K562 (cell line): ENCODE measurements at regions not wholly inside any gene's neighbourhood (a gene's known extent, or its start where the extent isn't known, plus 50 kb on each side); places are given as distances from the start of the nearest gene placed in this dataset.

Experiments
- ATAC-seq: fragments of 200-7000 bp; cut with Tn5 transposase; 3 replicates; pipeline ENCODE4 v1.9.1; 2020; ENCODE audit warnings: moderate library complexity
- BruUV-seq: library from RNA; stranded (reverse); fragments of 400-500 nt; replicated peaks from 2 replicates; lab custom pipeline; 2021; lab: Mats Ljungman, UMichigan
- CTCF ChIA-PET: fragments of 300-600 bp; formaldehyde crosslinking; extraction: SDS; loops from one replicate; lab custom pipeline; 2021; ENCODE audit warnings: low intra/inter-chr PET ratio; lab: Yijun Ruan, JAX
- POLR2A ChIA-PET: fragments of 300-600, 350-650 bp; sonication (Branson Sonifier 250); formaldehyde crosslinking; extraction: SDS; loops from one replicate; lab custom pipeline; 2021; ENCODE audit warnings: antibody characterized with exemption, inconsistent platforms; lab: Yijun Ruan, JAX
- DNase-seq, 4 experiments: peaks; one replicate each; pipeline versions ENCODE4 v3.0.0 to v3.0.0-alpha.2; 2011 to 2018; ENCODE audit warnings: low spot score in 3 of 4, mixed read lengths in 3 of 4; ENCODE audit errors: extremely low read depth in 1 of 4
- FAIRE-seq: peaks from 2 replicates; lab custom pipeline; 2011; peaks lifted over from hg19 to GRCh38; lab: Jason Lieb, UNC
- H2AFZ ChIP-seq: 2 replicates; pipeline ENCODE4 v1.6.0; 2011; ENCODE audit warnings: low read depth, low read length, control low read depth, inconsistent platforms
- H3K27ac ChIP-seq: fragments of 200-600 bp; 3 replicates; pipeline ENCODE4 v1.8.0; 2011; ENCODE audit warnings: low read depth, mild to moderate bottlenecking, control low read depth, inconsistent platforms, low read length, moderate library complexity, mixed read lengths; ENCODE audit errors: extremely low read depth
- H3K27me3 ChIP-seq, 2 experiments: fragments of 300-600 bp in 1 of 2; 2 replicates in 1 of 2; 3 replicates in 1 of 2; pipeline versions ENCODE4 v1.6.0 to v1.8.0; 2011; ENCODE audit warnings: inconsistent platforms in 2 of 2, low read length in 2 of 2, mild to moderate bottlenecking in 1 of 2, mixed read lengths in 1 of 2, moderate library complexity in 1 of 2; ENCODE audit not compliant: control insufficient read depth in 2 of 2, insufficient read depth in 2 of 2
- H3K36me3 ChIP-seq: fragments of 300-600 bp; 3 replicates; pipeline ENCODE4 v1.8.0; 2011; ENCODE audit warnings: mild to moderate bottlenecking, low read length, inconsistent platforms; ENCODE audit not compliant: control insufficient read depth, insufficient read depth
- H3K4me1 ChIP-seq, 2 experiments: fragments of 200-600 bp in 1 of 2; replicated peaks in 1 of 2; 2 replicates in 1 of 2; 3 replicates in 1 of 2; pipeline versions ENCODE4 v1.5.1 to v1.8.0; 2011; ENCODE audit warnings: inconsistent platforms in 2 of 2, low read length in 2 of 2, mild to moderate bottlenecking in 1 of 2, mixed read lengths in 1 of 2, moderate library complexity in 1 of 2; ENCODE audit not compliant: control insufficient read depth in 2 of 2, insufficient read depth in 2 of 2
- H3K4me2 ChIP-seq: 2 replicates; pipeline ENCODE4 v1.6.1; 2011; ENCODE audit warnings: low read length, control low read depth, inconsistent platforms, mixed read lengths; ENCODE audit not compliant: insufficient read depth
- H3K4me3 ChIP-seq: fragments of 200-600 bp; sonication (generic), shearing (Covaris generic); 2 replicates; pipeline ENCODE4 v1.5.1; 2016; ENCODE audit warnings: control low read depth, inconsistent platforms
- H3K79me2 ChIP-seq: fragments of 200-600 bp; 3 replicates; pipeline ENCODE4 v1.8.0; 2011; ENCODE audit warnings: low read length, inconsistent platforms; ENCODE audit not compliant: control insufficient read depth, insufficient read depth
- H3K9ac ChIP-seq, 2 experiments: 2 replicates each; pipeline versions ENCODE4 v1.6.0 to v1.6.1; 2011; ENCODE audit warnings: low read depth in 2 of 2, low read length in 2 of 2, control low read depth in 1 of 2, inconsistent platforms in 1 of 2, mild to moderate bottlenecking in 1 of 2, mixed read lengths in 1 of 2; ENCODE audit not compliant: insufficient read depth in 1 of 2
- H3K9me1 ChIP-seq: one replicate; pipeline ENCODE4 v1.6.0; 2011; ENCODE audit warnings: inconsistent platforms, mild to moderate bottlenecking, low read length, moderate library complexity; ENCODE audit not compliant: control insufficient read depth, insufficient read depth
- H3K9me3 ChIP-seq: replicated peaks from 2 replicates; pipeline ENCODE4 v1.5.1; 2011; ENCODE audit warnings: low read depth, low read length, inconsistent platforms; ENCODE audit not compliant: control insufficient read depth, insufficient read depth
- H4K20me1 ChIP-seq: replicated peaks from 2 replicates; pipeline ENCODE4 v1.6.1; 2011; ENCODE audit warnings: low read length, inconsistent platforms, mixed read lengths; ENCODE audit not compliant: control insufficient read depth, insufficient read depth
- CBX3 ChIP-seq, 2 experiments: IDR thresholded peaks; 1 replicate in 1 of 2; 2 replicates in 1 of 2; pipeline ENCODE4 v1.6.1; 2012; ENCODE audit warnings: inconsistent platforms in 2 of 2, low read length in 2 of 2, borderline replicate concordance in 1 of 2, control low read depth in 1 of 2
- CGGBP1 ChIP-seq: fragments of 250-450 bp; sonication (Bioruptor Pico); IDR thresholded peaks from 2 replicates; pipeline ENCODE4 v1.9.0; 2021; ENCODE audit warnings: mild to moderate bottlenecking
- DMBX1 ChIP-seq: fragments of 250-450 bp; sonication (Bioruptor Pico); IDR thresholded peaks from 2 replicates; pipeline ENCODE4 v1.8.0; 2022; ENCODE audit warnings: inconsistent platforms, mild to moderate bottlenecking, moderate library complexity, borderline replicate concordance
- NBN ChIP-seq: fragments of 450-650 bp; IDR thresholded peaks from 2 replicates; pipeline ENCODE4 v1.6.1; 2016; ENCODE audit warnings: low read depth, mild to moderate bottlenecking
- SETDB1 ChIP-seq: IDR thresholded peaks from one replicate; pipeline ENCODE4 v1.6.1; 2012; ENCODE audit warnings: low read length, control low read depth, inconsistent platforms
- SP2 ChIP-seq: IDR thresholded peaks from 2 replicates; pipeline ENCODE4 v1.6.1; 2011; ENCODE audit warnings: mild to moderate bottlenecking, low read depth, low read length, moderate library complexity; ENCODE audit not compliant: poor library complexity, severe bottlenecking; ENCODE audit errors: extremely low read depth
- WGBS: fragments of 100-300 bp; shearing (Covaris generic); methylation state at CpG from one replicate; pipeline ENCODE4 v1.1.6; 2016; ENCODE audit warnings: low coverage, mixed read lengths; ENCODE audit not compliant: insufficient coverage; ENCODE audit errors: missing lambda C conversion rate; 5-methylcytosine and 5-hydroxymethylcytosine counted together
- in situ Hi-C: fragments of 300-500 bp; cut with MboI; formaldehyde crosslinking; loops from 4 replicates; pipeline ENCODE4 v1.15.0; 2018; ENCODE audit warnings: inconsistent platforms, mixed read lengths
- intact Hi-C: fragments of 100-400 bp; cut with micrococcal nuclease; formaldehyde crosslinking; loops from 2 replicates; pipeline ENCODE4 v1.14.2; 2022

- no peaks in the 10 kb centered on the region for H3K79me2 ChIP-seq
- no peak overlapping the region for H3K9ac ChIP-seq
- no peak for DNase-seq
- ChIA-PET CTCF (no interaction called here), POLR2A (no interaction called here)
- H3K9me1 ChIP-seq: no peaks in the 10 kb centered on the region
- H2AFZ ChIP-seq: no peak overlapping the region
- no peaks in the 10 kb centered on the region for H3K4me1 ChIP-seq
- WGBS: 0% methylated on average over 1 of the region's 1 CpG
- no peak overlapping the region for H3K4me2 ChIP-seq
- no peak overlapping the region for H3K27ac ChIP-seq
- no peak for FAIRE-seq
- no peaks in the 10 kb centered on the region for H4K20me1 ChIP-seq
- ATAC-seq: no peak
- no peaks in the 10 kb centered on the region for H3K36me3 ChIP-seq
- BruUV-seq: no TSS peak
- H3K9me3 ChIP-seq: no peaks in the 10 kb centered on the region
- H3K27me3 ChIP-seq: no peaks in the 10 kb centered on the region
- intact Hi-C loops: no loop called here
- TF ChIP-seq CBX3 (IDR thresholded peaks at IDR 0.05; ENCODE audit: borderline replicate concordance in 1 of 2, low read length in 2 of 2) (no peak), SP2 (no peak), SETDB1 (no peak), CGGBP1 (CRISPR knock-in tag) (no peak), NBN (no peak)
- in situ Hi-C loops: no loop called here
- H3K4me3 ChIP-seq: no peak overlapping the region
Observed at GRCh38 chr4:14054391-14054790, 426.9 kb upstream of the BOD1L1 start.

- H3K27ac ChIP-seq: no peak overlapping the region
- no peaks in the 10 kb centered on the region for H3K27me3 ChIP-seq
- no peaks in the 10 kb centered on the region for H3K79me2 ChIP-seq
- DNase-seq (no peak), ATAC-seq (no peak)
- in situ Hi-C loops: no loop called here
- H3K4me1 ChIP-seq: no peaks in the 10 kb centered on the region
- POLR2A ChIA-PET: no interaction called here
- no peak overlapping the region for H3K4me2 ChIP-seq
- H3K9me1 ChIP-seq: no peaks in the 10 kb centered on the region
- H3K36me3 ChIP-seq: no peaks in the 10 kb centered on the region
- H3K9ac ChIP-seq: no peak overlapping the region
- intact Hi-C loops: no loop called here
- TF ChIP-seq DMBX1 (CRISPR knock-in tag): no peak
- TF ChIP-seq, all 486 proteins: peak for 0
- no peak overlapping the region for H3K4me3 ChIP-seq
- H4K20me1 ChIP-seq: no peaks in the 10 kb centered on the region
- CTCF ChIA-PET: no interaction called here
- no TSS peak for BruUV-seq
- H2AFZ ChIP-seq: no peak overlapping the region
- no peaks in the 10 kb centered on the region for H3K9me3 ChIP-seq
- no peak for FAIRE-seq
- 0% methylated on average over 4 of the region's 4 CpGs for WGBS
Observed at GRCh38 chr4:14059006-14059405, 431.5 kb upstream of the BOD1L1 start.
